Glutamatergic neuron (in vitro differentiated cells): ENCODE measurements at regions not wholly inside any gene's neighbourhood (a gene's known extent, or its start where the extent isn't known, plus 50 kb on each side); places are given as distances from the start of the nearest gene placed in this dataset.

ENCODE experiments used
- DNase-seq: peaks from one replicate; pipeline ENCODE4 v3.0.0; 2022
- H3K27ac Mint-ChIP-seq: one replicate; pipeline ENCODE4 v1.8.0; 2020; ENCODE audit warnings: mild to moderate bottlenecking, mixed read lengths, inconsistent platforms; ENCODE audit not compliant: unreplicated experiment
- H3K27me3 Mint-ChIP-seq: one replicate; pipeline ENCODE4 v1.8.0; 2020; ENCODE audit warnings: mild to moderate bottlenecking, moderate library complexity, mixed read lengths, inconsistent platforms; ENCODE audit not compliant: unreplicated experiment
- H3K36me3 Mint-ChIP-seq: one replicate; pipeline ENCODE4 v1.8.0; 2020; ENCODE audit warnings: mild to moderate bottlenecking, mixed read lengths, inconsistent platforms; ENCODE audit not compliant: unreplicated experiment
- H3K4me1 Mint-ChIP-seq: one replicate; pipeline ENCODE4 v1.8.0; 2020; ENCODE audit warnings: mild to moderate bottlenecking, low read depth, mixed read lengths, inconsistent platforms; ENCODE audit not compliant: unreplicated experiment
- H3K4me3 Mint-ChIP-seq: one replicate; pipeline ENCODE4 v1.8.0; 2020; ENCODE audit warnings: mild to moderate bottlenecking, mixed read lengths, inconsistent platforms; ENCODE audit not compliant: unreplicated experiment
- H3K9me3 Mint-ChIP-seq: one replicate; pipeline ENCODE4 v1.8.0; 2020; ENCODE audit warnings: mild to moderate bottlenecking, moderate library complexity, mixed read lengths, inconsistent platforms; ENCODE audit not compliant: unreplicated experiment
- CTCF ChIP-seq: fragments of 200-600 bp; sonication (generic); IDR thresholded peaks from one replicate; pipeline ENCODE4 v1.5.0; 2021; ENCODE audit not compliant: partially characterized antibody, unreplicated experiment

- Mint-ChIP-seq H3K27me3 (no peaks in the 10 kb centered on the region), H3K36me3 (no peaks in the 10 kb centered on the region), H3K9me3 (no peaks in the 10 kb centered on the region), H3K27ac (no peak overlapping the region), H3K4me1 (no peaks in the 10 kb centered on the region), H3K4me3 (no peak overlapping the region)
- no peak for TF ChIP-seq CTCF
- DNase-seq, result no peak
These were observed 457.9 kb upstream of the PTGER4 start for GRCh38 chr5:40221796-40222195.

GRCh38 chr5:40221255-40221654 is 458.5 kb upstream of the PTGER4 start:
- Mint-ChIP-seq H3K27ac (no peak overlapping the region), H3K9me3 (no peaks in the 10 kb centered on the region), H3K27me3 (no peaks in the 10 kb centered on the region), H3K4me3 (no peak overlapping the region), H3K36me3 (no peaks in the 10 kb centered on the region), H3K4me1 (no peaks in the 10 kb centered on the region)
- DNase-seq, result no peak
- no peak for TF ChIP-seq CTCF

GRCh38 chr5:40220260-40220659 is 459.5 kb upstream of the PTGER4 start:
- Mint-ChIP-seq H3K27me3 (no peaks in the 10 kb centered on the region), H3K36me3 (no peaks in the 10 kb centered on the region), H3K27ac (no peak overlapping the region), H3K9me3 (no peaks in the 10 kb centered on the region), H3K4me3 (no peak overlapping the region), H3K4me1 (no peaks in the 10 kb centered on the region)
- DNase-seq, result no peak
- TF ChIP-seq CTCF, result no peak

GRCh38 chr5:40217553-40217952 is 462.2 kb upstream of the PTGER4 start:
- Mint-ChIP-seq H3K4me1 (no peaks in the 10 kb centered on the region), H3K4me3 (no peak overlapping the region), H3K27ac (no peak overlapping the region), H3K36me3 (no peaks in the 10 kb centered on the region), H3K9me3 (no peaks in the 10 kb centered on the region), H3K27me3 (peaks cover 2% of the 10 kb centered on the region)
- no peak for TF ChIP-seq CTCF
- DNase-seq, result no peak

DNA sequence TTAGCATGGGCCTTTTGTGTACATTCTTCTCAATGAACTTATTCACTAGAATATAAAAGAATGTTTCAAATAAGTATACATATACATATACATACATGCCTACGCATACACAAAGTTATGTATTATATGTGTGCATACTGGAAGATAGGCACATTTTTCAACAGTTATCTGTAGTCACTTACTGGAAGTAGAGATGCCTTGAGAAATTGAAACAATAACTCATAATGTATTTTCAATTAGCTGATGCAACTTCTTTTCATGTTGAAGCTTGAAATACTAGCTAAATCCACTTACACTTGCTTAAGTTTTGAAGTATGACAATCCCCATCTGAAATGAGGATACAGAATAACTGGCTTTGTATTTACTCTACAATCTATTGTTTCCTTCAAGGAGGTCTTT is 469.0 kb upstream of the PTGER4 start:
- H3K4me1 Mint-ChIP-seq, result no peaks in the 10 kb centered on the region
- no peak overlapping the region for H3K4me3 Mint-ChIP-seq
- DNase-seq, result no peak
- peaks cover 2% of the 10 kb centered on the region for H3K27me3 Mint-ChIP-seq
- H3K9me3 Mint-ChIP-seq, result no peaks in the 10 kb centered on the region
- H3K36me3 Mint-ChIP-seq, result no peaks in the 10 kb centered on the region
- no peak for TF ChIP-seq CTCF
- H3K27ac Mint-ChIP-seq, result no peak overlapping the region
